ENCODE measurements at regions not wholly inside any gene's neighbourhood (a gene's known extent, or its start where the extent isn't known, plus 50 kb on each side); places are given as distances from the start of the nearest gene placed in this dataset.

DNA sequence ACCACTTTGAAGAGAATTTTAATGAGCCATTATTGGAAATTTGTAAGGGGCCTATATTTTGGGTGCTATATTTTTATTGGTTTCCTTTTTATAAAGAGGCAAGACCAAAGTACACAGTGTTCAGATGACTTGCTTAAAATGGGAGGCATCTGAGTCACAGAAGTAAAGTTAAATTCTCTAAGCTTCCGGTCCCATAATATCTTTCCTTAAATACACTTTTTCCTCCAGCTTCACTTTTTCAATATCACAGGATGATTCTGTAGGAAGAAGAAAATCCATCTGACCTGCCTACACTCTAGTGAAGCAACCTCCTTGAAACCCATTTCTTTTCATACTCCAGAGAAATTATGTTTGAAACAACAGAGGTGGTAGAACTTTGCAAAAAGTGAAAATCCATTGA, 274.0 kb downstream of the PIK3R1 start:
- DNase-seq: no peak

DNA sequence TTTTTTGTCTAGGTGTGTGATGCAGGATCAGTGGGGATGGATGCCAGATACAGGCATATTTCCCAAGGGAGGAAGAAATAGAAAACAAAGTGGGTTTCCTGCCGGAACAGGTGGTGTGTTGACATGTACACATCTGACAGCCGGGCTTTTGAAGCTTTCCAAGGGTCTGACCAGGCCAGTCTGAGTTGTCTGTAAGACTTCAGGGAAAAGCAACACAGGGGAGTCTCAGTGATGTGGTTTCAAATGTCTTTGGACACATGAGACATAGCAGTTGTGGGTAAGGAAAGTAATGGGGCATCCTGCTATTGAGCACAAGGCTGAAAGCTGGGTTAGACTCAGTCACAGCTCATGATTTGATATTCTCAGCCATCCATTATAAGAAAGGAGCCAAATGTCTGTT, 274.9 kb downstream of the PIK3R1 start:
- no peak for DNase-seq

DNA sequence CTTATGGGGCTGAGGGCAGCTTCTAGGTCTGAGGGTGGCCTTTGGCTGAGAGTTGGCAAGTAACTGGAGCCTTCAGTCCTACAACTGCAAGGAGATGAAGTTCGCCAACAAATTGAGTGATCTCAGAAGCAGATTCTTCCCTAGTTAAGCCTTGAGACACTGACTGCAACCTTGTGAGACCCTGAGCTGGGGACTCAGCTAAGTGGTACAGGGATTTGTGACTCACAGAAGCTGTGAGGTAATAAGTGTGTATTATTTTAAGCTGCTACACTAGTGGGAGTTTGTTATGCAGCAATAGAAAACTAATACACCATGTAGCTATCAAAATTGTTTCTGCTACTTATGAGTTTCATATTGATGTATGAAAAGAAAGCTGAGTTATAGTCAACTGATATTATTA, 279.2 kb downstream of the PIK3R1 start:
- no peak for DNase-seq

DNA sequence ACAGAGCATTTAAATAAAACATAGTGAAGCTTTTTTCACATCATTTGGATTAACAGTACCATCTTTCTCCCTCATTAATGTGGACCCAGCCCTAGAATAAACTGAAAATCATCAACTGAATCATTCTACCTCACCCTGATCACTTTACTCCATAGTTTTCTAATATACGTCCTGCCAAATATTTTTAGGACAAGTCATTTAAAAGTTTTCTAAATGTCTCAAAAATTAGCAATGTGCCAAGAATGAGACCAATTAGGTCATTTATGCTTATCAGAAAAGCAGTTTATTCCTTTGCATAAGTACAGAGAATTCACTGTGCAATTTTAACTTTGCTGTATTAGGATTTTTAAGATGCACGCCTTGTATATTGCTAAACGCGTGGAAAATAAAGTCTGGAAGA, 284.4 kb downstream of the PIK3R1 start:
- no peak for DNase-seq

DNA sequence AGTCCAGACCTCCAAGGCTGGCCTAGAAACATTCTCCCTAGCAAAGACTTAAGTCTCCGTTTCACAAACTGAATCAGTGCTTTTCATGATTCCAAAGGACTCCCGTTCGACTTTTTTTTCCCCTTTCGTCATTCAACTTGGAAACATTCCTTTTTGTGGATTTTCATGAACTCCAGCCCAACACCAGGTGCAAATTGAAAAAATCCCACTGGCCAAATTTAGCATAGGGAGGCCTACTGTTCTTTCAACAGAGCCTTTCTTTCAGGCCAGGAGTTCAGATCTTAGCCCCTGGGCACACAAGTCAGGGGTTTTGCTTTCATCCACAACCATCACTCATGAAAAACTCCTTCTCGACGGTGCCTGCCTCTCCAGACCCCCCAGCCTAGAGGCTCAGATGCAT, 285.3 kb downstream of the PIK3R1 start:
- DNase-seq: no peak

DNA sequence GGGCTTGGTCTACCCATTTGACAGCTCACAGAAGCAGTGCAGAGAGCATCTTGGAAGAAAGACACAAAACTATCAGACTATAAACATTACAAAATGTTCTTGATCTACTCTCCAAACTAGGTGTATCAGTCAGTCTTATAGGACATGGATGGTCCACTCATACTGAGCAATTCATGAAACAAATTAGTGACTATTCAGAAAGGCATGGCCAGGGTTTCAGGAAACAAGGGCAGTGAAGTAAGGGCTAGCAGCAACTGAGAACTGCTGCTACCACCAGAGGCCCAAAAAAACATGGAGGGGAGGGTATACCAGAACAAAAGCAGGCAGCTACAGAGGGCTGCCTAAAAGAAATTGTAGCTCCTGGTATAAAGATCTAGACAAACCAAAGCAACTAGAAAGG, 287.0 kb downstream of the PIK3R1 start:
- no peak for DNase-seq

DNA sequence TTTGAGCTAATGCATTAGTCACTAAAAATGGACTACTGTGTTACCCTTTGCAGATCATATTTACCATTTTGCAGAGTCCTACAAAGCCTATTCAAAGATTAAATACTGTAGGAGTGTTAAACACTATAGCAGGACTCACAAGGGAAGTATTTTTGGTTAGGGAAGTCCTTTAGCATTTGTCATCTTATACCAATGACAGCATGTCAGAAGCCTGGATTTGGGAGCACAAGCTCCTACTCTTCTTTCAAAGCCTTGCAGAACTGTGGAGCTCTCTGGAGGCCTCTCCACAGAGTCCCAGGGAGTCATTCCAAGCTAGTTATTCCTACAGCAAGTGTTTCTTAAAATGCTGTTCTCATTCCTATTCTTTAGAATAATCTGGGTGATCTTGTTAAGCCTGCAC, 288.8 kb downstream of the PIK3R1 start:
- DNase-seq: no peak

DNA sequence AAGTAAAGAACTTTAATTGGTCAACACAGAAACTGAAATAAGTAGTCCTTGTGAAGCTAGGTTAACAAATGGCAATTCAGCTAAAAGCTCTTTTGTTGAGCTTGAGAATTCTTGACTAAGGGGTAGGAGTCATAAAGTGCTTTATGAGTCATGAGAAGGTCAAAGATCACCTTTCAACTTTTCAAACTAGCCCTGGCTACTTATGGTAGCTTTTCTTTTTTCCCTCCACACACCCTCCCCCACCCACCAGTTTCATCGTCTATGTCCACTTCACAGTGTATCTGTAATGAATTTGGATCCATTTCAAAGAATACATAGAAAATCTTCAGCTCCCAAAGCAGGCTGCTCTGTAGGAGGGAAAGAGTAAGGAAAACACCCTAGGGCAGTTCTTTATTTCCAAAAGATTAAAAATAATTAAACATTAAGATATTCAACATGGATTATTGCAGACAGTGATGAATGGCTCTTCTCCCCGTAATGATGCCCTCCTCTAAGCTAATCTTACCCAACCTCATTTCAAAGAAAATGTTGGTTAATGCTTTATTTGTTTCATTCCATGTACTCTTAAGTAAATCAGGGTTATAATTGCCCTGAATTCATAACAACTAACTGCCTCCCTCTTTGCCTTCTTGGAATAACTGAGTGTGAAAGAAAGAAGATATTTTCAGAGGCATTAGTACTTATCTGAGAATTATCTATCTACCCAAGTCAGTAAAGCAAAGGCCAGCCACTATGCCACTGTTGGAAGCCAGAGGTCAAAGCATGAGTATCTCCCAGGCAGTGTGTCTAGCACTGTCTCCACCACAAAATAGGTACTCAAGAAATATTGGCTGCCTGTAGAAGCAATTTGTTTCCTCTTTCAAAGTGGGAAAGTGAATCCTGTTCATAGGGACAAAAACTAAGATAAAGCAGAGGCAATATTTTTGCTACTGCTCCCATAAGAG, 290.6 kb downstream of the PIK3R1 start:
- DNase-seq: no peak

DNA sequence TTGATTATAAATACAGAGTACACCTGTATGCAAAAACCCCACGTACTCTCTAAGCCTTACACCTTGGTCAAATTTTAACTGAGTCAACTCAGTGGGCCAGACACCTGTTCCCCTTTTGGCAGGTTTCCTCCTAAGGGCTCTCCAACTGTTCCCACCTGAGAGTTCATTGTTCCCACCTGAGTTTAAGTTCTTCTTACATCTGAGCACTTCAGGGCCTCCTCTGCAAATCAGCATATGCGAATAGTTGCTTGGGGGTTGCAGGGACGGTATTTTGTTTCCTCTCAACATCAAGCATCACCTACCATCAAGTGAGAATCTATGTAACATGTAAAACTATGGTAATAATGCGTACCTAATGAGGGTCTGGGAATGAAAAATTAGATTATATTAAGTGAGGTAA, 300.0 kb downstream of the PIK3R1 start:
- DNase-seq: no peak

DNA sequence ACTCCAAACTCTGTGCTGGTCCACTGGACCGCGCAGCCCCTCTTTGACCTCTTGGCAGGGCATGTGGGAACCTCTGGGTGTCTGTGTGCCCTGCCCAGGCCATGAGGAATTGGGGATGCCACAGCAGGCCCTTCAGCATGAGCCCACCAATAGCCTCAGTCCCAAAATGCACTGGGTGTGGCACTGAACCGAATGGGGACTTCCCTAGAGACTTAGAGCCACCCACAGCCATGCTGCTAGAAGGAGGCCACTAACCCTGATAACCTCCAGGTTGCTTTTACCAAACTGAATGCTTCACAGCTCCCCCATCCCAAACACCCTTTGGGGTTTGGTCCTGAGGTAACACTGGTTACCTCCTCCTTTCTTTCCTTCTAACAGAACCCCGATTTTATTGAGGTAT, 302.7 kb downstream of the PIK3R1 start:
- DNase-seq: no peak

DNA sequence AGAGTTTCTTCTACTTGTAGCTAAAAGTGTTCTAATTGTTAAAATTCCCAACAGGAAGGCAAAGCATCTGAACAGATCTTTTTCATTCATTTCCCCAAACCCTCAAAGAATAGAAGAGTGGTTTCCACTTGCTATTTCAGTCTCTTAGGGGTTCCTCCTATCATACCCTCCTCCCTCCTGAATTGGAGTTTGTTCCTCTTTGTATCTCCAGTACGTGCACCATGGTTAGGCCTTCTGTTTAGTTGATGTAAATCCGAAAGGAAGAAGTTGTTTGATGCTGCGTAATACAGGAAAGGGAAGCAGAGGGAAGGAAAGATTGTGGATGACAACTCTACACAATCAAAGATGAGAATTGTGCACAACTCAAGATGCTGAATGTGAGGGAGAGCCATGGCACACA, 303.6 kb downstream of the PIK3R1 start:
- no peak for DNase-seq

DNA sequence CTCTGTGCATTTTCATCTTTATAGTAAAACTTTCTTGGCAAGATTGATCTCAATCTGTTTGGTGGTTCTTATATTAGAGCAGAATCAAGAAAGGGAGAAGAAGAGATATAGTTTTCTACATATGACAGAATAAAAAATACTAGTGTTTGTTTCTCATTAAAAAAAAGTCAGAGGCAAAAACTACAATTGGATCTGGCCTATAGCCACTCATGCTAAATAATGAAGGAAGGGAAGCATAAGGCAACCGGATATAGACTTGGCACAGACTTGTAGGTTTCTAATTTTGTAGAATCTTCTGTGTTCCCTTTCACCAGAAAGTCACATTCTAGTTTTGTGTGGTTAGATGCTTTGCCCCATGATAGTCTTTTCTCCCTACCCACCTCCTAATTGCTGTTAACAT, 306.2 kb downstream of the PIK3R1 start:
- DNase-seq: no peak

DNA sequence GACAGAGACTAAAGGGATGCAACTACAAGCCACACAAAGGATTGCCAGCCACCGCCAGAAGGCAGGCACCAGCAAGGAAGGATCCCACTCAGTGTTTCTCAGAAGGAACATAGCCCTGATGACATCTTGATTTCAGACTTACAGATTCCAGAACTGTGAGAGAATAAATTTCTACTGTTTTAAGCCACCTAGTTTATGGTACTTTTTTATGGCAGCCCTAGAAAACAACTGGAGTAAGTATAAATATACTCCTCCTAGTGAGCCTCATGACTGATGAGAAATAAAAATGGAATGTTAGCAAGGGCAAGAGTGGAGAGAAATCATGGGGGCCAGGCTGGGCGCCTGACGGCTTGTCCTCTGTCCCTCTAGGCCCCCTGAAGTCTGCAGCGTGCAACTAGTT, 307.3 kb downstream of the PIK3R1 start:
- no peak for DNase-seq

DNA sequence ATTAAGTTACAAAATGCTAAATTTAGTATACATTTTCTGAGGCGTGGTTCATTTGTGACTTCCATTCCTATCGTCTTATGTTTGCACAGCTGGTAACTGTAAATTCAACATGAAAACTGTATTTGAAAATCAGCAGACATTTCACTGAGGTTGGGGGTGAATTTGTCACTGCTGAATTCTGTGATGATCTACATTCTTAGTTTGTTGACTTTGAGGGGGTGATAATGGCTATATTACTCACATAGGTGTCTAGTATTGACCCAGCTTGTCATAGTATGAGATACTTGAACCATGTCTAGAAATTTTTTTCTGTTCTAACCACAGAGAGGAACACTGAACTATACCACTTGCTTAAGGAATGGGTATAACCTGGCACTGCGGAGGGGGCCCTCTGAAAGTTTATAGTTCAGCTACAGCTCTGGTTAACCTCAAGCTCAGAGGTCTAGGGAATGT, 313.3 kb downstream of the PIK3R1 start:
- no peak for DNase-seq

DNA sequence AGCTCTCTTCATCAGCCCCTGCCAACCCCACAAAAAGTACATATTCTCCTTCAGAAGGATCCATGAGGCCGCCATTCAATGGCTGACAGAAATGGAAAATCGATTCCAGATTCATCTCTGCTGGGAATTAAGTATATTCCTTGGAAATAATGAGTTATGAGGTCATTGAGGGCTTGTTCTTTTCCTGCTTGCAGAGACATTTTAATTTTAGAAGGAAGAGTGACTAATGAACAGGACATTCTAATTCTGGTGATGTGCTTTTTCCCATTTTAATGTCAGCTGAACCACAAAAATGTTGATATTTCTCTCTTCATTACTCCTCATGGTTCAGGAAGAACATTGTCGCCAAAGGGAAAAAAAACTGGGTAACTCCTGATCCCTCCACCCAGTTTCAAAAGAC, 314.0 kb downstream of the PIK3R1 start:
- DNase-seq: no peak

DNA sequence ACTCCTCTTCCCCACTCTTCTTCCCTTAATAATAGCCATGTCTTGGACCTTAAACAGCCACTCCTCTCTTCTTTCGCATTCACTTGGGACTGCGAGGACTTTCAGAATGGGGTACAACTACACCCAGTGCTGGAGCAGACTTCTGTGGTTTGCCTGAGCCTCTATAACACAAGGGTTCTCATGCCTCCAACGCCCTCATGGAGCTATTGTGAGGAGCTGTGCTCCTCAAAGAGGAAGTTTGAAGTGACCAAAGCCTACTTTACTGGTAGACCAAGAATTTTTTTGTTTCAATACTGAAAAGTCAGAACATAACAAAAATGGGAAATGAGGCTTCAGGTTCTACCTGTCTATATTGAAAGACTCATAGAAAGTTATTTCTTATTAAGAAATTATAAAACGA, 316.4 kb downstream of the PIK3R1 start:
- no peak for DNase-seq

DNA sequence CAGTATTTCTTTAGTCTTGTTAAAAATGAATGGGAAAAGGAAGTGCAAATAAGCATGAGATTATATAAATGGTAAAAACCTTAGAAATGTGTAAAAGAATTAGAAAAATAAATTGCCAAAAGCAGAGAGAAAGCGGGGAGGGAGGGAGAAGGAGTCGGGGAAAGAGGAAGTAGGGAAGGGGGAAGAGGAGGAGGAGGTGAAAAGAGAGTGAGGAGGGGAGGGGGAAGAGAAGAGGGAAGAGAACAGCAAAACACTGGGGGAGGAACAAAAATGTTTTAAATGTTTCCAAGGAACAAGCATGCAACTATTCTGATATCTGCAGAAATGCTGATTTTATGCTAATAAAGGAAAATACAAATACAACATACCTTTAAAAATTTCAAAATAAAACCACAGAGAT, 317.5 kb downstream of the PIK3R1 start:
- no peak for DNase-seq

DNA sequence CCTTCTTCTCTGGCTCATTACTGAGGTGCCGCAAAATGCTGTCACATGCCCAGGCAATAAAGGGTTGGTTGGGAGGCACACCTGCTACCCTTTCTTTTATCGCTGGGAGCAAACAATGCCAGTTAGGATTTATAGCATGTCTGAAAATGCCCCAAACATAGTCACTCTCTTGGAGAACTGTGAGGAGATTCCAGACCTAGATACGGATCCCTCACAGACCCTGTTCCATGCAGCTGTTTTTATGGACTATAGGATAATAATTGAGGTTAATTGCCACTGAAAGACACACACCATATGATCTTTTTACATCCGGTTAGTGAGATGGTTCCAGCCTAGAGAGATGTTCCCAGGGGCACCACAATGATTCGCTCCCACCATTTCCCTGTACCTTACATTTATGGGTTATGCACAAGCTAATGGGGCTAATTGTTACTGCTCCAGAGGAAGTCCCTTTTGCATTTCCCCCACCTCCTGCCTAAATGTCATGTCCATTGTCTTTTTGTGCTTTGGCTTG, 318.1 kb downstream of the PIK3R1 start:
- DNase-seq: no peak

DNA sequence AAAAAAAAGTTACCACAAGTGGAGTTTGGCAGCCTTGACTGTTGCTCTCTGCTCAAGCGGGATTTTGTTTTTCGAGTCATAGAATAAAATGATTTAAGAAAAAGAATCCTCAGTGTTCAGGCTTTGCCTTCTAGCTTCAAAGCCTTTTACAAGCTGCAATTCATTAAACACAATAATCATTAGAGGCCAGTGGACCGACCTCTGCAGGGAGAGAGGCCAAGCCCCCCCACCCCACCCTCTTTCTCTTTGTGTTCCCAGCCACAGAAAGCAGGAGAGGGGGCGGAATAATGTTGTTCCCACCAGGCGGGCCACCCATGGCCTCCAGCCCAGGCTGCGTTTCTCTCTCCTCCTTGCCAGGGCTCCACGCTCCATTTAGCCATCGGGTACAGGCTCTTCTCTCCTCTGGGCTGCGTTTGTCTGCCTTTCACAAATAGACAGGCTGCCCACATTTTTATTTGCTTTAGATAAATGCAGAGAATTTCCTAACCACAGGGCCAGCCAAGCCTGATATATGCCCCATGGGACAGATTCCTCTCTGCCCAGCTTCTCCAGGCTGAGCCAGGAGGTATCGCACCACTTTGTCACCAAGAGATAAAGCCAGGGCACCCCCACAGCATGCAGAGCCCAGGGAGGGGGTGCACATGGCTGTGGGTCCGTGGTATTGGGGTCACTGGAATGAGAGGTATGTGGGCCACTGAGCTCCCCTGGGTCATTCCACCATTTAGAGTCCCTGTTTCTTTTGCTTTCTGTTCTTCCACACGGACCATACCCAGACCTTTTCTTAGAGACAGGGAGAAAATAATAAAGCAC, 318.8 kb downstream of the PIK3R1 start:
- DNase-seq: no peak

DNA sequence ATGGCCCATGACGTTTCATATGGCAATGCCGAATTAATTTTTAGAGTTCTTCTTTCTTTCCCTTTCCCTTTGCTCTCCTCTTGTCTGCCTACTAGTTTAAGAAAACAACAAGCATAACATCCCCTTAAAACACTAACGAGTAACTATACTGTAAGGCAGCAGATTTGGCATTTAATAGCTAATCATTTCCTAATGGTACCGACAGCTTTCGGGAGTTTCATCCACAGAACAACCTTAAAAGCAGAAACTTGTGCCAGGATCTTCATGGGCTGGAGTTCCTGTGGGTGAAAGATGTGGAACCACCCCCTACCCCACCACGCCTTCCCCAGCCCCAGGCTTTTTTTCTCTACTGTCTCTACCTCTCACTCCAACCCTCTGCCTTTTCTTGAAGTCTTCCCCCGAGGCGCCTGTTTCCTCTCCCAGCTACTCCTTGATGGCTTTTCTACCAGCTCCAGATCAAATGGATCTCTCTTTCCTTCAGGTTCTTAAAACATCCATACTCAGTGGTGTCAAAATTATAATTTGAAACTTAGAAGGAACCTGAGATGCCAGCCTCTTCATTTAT, 319.5 kb downstream of the PIK3R1 start:
- no peak for DNase-seq

DNA sequence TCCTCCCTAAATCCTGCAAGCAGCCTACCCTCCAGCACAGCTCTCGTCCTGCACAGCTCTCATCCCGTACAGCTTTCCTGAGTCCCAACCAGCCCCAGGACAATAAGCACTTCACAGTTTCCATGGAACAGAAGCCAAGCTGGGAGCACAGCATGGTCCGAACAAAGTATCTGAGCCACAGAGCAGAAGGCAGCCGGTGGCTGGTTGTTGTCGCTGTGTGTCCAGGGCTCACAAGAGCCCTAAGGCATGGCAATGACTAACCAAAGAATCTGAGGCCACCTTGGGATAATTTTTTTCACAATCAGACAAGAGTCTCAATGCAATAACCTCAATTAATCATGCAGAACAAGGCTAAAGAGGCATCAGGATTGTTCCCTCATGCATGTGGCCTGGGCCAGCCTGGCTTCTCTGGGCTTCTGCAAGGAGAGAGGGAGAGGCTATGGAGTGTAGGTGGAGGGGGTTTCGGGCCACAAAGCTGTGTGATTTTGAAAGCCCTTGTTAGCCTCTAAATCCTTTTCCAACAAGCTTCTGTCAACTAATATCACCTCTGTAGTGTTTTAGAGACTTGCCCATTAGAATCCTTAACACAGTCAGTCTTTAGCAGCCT, 323.4 kb downstream of the PIK3R1 start:
- no peak for DNase-seq

DNA sequence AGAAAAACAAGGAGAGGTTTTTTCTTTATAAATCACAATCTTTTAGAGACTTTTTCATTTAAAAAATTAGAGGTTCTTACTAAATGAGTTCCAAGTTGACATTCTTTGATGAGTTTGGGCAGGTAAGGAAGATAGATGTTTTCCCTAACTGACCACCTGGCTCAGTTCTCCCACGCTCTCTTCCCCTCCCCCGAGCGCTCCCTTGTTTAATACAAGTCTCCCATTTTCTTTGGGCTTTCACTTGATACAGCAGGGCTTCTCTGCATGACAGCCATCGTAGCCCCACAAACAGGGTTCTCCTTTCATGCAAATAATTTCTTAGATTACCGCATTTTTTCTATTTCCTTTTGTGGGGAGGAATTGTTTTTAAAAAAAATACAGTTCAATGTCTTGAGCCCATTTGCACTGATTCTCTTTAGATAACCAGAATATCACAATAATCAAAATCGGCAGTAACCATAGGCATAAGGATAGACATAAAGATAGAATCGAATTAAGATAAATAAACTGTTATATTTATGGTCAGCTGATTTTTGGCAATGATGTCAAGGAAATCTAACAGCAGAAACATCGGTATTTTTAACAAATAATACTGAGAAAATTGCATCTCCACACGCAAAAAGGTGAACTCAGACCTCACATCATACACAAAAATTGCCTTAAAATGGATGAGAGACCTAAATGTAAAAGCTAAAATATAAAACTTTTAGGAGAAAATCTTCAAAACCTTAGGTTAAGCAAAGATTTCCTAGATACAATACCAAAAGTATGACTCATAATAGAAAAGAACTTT, 325.4 kb downstream of the PIK3R1 start:
- no peak for DNase-seq
